CD4-positive, alpha-beta T cell treated with Interleukin-17A for 4 hours (primary cell): ENCODE measurements at regions not wholly inside any gene's neighbourhood (a gene's known extent, or its start where the extent isn't known, plus 50 kb on each side); places are given as distances from the start of the nearest gene placed in this dataset.

Experiments used
- DNase-seq: peaks from one replicate; pipeline ENCODE4 v3.0.0-alpha.2; 2020; ENCODE audit warnings: mixed read lengths

DNA sequence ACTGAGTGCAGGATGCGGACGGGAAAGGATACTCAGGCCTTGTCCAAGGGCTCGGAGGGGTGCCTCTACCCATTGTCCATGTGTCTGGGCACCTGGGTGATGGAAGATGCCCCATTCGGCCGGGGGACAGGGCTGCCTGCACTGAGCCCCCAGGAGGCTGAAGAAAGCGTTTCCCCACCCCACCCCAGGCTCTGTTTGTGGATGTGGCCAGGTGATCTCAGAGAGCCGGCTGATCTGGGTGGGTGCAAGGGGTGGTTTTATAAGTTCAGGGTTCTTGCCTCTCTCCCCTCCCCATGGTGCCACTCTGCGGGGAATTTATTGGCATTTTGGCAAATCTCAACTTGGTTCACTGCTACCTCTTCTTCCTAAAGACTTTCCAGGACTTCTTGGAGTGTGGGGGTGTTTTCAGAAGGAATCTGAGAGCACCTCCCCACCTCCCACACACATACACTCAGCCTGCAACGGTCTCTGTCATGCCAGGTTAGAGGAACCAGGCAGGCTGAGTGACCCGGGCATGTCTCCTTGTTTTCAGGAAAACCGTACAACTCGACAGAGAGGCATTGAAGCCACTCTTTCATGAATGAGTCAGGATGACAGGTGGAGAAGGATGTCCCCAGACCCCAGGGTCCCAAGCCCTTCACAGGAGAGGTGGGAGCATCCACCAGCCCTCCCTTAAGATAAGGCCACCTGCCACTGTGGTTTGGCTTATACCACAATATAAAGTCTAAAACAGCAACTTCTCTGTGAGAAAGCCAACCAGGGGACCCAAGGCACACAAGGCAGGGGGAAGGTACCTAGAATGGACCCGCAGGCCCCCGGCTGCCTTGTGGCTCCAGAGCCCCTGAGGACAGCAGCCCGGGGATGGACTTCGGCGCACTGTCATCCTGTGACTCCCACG, 174.9 kb downstream of the ETS2 start:
- no peak for DNase-seq

DNA sequence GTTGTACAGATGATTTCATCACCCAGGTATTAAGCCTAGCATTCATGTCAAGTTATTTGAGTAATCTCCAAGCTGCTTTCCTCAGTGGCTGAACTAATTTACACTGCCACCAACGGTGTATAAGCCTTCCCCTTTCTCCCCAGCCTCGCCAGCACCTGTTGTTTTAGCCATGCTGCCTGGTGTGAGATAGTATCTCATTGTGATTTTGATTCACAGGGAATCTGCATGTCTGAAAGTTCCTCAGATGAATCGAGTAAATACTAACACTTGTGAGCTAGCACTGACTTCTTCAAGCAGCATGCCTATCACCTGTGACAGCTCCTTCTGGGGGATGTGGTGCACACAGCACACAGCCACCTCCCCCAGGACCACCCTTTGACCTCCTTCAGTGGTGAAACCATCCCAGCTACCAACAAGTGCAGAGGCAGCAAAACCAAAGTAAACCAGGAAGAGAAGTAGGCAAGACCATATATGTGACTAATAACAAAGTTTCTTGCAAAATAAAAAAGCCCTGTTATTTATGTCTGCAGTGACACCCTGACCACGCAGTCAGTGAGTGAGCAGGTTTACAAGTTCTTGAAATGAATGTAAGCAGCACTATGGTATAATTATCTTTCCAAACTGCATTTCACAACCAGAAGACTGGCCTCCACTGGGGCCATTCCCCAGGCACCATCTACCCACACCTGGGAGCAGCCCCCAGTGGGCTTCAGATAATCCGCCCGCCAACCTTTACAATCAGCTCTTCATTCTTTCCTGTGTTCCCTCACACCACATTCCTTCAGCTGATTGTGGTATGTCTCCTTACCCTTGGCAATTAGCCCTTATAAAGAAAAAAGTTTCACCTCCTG, 173.8 kb downstream of the ETS2 start:
- no peak for DNase-seq

DNA sequence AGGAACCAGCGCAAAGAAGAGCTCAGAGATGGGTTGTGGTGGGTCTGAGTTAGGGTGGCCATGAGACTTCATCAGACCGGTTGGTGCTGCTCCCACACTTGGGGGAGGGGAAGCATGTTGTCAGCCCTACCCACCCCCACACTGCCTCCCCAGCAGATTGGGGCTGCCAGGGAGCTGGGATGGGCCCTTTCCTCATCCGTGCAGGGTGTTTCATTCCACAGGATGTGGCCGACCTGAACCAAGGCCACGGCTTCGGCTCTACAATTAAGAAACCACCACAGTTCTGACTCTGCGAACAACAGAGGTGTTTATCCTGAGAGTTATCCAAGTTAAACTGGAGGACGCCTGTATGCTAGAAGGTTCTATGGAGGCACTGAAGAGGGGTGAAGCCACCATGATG, 171.2 kb downstream of the ETS2 start:
- no peak for DNase-seq

DNA sequence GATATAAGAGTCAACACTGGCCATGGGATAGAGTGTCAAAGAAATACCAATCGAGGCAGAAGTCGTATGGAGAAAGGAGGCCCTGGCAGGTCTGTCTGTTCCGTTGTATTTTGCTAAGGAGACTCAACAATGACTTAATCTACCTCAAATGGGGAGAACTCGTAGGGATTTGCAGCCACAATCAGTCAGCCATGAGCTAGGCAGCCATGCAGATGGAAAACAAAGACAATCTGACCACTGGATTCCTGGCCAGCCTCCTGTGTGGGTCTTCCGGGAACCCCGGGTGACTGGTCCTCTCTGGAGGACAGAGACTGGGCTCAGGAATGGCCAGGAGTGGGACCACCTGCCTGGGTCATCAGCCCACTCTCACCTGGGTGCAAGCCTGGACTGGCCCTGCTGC, 167.8 kb downstream of the ETS2 start:
- no peak for DNase-seq

DNA sequence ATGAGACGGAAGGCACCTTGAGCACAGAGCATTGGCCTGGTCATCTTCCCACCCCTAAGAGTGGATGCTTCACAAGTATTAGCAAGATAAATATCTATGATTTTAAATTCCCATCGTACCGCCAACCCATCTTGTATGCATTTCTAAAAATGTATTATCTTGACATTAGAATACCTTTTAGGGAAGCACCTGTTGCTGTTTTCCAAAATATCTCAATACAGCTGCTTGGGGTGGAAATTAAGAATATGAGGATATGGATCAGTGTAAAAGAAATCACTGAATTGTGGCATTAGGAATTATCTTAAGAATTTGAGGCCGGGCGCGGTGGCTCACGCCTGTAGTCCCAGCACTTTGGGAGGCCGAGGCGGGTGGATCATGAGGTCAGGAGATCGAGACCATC, 166.3 kb downstream of the ETS2 start:
- DNase-seq, result no peak

DNA sequence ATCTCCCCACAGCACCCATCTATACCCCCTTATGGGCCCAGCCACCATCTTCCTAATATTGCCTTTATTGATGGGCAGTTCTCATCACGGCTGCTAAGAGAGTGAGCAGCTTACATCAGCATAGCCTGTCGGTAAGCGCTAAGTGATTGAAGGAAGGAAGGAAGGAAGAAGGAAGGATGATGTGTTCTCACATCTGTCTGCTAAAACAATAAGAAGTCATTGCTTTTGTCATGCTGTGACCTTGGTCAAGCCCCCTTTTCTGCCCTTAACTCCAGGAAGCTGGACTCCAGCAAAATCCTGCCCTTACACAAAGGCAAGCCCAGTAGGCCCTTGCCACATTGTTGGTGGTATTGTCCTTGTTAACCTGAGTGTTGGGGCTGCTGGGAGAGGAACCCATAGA, 165.0 kb downstream of the ETS2 start:
- DNase-seq, result no peak

DNA sequence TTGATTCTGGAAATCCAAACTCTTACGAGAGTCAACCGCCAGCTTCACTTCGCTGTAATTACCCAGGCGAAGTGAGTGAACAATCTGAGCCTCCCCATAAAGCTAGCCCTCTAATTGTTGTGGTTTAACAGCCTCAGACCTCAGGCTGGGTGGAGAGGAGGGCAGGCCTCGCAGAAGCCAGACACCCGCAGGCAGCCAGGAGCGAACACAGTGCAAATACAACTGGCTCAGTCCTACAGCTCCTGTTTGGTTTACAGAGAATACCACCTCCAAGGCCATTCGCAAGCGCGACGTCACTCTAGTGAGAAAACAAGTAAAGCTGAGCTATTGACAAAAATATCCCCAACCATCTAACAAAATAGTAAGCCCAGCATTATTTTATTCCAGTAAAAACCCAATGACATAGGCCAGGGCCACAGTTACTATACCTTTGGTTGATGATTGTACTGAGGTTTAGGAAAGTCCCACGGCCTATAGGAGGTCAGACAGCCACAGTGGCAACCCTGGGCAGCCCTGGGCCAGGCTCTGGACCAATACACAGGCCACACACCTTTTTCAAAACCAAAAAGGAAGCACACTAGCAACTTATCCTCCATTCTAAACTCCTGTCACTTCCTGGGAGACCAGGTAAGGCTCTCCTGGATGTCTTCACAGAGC, 163.3 kb downstream of the ETS2 start:
- DNase-seq, result no peak

DNA sequence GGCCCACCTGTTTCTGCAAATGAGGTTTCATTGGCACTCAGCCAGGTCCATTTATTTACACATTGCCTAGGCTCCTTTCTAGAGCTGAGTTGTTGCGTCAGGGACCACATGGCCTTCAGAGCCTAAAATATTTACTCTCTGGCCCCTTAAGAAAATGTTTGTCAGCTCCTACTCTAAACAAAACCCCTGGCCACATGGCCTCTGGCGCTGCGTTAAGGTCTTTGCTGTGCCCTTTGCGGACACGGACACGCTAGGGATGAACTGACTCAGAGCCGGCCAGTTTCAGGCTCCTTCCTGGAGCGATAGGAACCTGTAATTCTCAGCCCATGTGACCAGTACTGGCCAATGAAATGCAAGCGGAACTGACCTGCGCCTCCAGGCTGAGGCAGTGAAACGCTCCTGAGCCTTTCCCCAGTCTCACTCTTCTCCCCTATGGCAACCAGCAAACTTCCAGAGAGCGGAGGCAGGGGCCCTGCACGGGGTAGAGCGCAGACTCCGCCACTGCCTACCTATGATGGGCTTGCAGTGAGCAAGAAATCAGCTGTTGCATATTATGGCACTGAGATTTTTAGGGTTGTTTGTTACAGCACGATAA, 160.3 kb downstream of the ETS2 start:
- no peak for DNase-seq

DNA sequence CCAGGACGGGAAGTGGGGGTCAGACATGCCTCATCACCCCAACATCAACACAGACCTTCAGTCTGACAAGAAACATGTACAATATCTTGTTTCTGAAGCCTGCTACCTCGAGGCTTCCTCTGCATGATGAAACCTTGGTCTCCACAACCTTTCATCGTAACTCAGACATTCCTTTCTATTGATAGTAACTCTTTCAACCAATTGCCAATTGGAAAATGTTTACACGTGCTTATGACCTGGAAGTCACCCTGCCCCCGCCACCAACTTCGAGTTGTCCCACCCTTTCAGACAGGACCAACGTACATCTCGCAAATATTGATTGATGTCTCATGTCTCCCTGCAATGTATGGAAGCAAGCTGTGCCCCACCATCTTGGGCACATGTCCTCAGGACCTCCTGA, 159.5 kb downstream of the ETS2 start:
- DNase-seq, result no peak

DNA sequence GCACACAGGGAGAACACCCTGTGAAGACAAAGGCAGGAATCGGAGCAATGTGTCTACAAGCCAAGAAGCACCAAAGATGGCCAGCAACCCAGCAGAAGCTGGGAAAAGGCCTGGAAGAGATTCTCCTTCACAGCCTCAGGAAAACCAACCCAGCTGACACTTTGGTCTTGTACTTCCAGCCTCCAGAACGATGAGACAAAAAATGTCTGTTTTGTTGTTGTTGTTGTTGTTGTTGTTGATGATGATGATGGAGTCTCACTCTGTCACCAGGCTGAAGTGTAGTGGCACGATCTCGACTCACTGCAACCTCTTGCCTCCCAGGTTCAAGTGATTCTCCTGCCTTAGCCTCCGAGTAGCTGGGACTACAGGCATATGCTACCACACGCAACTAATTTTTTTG, 157.3 kb downstream of the ETS2 start:
- no peak for DNase-seq

DNA sequence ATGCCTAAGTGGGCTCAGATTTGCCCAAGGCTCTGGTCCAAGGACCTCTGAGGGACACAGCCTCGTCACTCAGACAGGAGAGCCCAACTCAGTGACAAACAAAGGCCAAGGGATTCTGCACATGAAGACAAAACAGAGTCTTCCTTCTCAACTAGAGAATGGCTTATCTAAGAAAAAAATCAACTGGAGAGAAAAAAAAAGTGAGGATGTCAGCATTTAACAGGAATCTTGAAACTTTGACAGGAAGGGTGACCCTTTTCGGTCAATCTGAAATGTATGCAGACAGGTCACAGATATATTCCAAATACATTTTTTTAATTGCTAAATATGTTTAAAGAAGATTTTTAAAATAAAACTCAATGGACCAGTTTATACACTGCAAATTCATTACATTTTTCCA, 154.5 kb downstream of the ETS2 start:
- DNase-seq, result no peak

DNA sequence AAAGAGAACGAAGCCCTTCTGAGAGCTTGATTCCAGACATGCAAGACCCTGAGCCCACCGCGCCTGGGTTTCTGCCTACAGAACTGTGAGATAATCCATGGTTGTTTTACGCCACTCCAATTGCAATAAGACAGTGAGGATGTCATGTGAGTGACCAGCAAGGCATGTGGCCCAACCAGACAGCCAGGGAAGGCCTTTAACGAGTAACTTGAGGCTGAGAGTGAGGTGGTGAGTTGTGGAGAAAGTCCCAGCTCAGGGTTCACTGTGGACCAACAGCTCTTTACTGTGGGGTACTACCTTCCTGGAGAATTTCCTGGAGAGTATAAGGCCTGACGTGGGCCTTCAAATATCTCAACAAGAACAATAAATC, 153.9 kb downstream of the ETS2 start:
- no peak for DNase-seq

DNA sequence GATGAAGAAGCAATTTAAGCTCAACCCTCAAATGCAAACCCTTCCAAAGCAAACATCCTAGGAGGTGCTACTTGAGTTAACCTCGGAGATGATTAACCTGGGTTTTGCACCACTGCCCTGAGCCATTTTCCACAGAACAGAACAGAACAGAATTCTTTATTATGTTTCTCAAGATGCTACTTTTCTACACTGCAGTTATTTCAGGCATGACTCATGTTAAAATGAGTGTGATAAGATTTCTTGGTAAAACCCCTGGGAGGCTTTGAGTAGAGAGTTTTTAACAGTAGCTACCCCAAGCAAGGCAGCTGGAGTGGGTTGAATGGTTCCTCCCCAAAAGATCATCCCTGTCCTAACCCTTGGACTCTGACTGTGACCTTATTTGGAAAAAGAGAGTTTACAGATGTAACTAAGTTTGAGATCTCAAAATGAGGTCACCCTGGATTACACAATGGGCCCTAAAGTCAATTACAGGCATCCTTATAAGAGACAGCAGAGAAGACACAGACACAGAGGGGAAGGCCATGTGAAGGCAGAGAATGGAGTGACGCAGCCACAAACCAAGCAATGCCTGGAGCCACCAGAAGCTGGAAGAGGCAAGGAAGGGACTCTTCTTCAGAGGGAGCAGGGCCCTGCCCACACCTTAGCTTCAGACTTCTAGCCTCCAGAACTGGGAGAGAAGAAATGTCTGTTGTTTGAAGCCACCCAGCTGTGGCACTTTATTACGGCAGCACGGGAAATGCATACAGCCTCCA, 153.4 kb downstream of the ETS2 start:
- no peak for DNase-seq

DNA sequence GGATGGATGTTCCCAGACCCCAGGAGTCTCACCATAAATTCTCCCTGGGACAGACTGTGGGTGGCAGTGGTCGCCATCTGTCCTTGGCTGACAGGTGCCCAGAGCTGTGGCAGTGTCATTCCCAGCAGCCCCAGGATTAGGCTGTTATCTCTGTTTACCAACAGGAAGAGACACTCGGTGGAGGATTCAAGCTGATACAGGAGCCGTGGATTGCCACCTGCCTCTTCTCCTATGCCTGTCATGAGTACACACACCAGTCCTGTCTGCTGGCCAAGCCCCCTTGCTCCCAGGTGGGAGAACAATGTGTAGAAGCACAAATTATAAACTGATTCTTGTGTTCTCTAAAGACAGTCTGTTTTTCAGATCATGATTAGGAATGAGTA, 152.6 kb downstream of the ETS2 start:
- no peak for DNase-seq

DNA sequence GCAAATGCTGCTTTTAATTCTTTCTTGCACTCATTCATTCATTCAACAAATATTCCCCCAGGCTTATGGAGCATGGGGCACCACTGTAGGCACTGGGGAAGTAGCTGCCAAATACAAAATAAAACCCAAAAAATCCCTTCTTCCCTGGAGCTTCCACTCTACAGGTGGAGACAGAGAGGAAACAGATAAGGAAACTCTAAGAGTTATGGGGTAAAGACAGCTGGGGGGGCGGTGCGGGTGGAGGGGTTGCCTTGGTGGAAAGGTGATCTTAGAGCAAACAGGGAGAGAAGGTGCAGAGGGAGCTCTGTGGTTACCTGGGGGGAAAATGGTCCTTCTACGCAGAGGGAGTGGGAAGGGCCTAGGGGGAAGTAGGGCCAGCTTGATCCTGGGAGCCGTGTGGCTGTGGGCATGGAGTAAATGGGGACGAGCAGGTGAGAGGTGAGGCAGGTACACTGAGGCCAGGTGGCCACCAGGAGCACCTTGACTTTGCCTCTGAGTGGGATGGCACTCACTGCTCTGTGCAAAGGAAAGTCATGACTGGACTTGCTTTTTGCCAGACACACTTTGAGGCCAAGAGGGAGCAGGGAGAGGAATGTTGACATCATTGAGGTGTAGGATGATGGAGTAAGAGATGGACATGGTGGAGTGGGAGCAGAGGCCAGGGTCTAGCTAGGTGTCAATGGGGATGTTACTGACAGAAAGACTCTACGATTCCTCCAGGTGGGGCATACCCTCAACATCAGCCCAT, 152.0 kb downstream of the ETS2 start:
- DNase-seq, result no peak

DNA sequence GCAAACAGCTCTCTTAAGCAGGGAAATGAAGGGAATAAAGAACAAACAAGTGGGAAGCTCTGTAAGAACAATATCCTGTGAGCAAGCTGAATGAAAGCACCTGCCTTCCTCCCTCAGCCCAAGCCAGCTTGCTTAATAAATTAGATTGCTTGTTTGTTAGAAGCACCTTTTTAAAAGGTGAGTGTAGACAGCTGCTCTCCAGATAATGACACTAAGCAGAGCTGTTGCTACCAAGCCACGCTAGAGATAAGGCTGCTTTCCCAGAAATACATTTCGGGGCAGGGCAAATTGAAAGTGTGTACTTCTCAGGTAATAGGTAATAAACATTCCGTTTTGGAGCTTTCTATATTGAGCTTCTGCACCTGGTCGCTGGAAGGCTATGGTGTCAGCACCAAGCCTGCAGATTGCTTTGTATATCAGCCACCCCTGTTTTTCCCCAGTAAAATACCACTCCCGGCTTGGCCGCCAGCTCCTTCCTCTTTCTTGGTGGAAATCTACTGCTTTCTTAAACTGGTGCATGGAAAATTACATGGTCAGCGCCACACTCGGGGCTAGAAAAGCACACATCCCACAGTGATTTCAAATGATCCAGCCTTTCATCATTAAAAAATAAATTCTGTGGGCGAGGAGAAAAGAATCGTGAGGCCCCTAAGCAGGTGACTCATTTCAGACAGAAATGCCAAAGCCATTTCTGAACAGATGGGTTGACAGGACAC, 151.3 kb downstream of the ETS2 start:
- no peak for DNase-seq

DNA sequence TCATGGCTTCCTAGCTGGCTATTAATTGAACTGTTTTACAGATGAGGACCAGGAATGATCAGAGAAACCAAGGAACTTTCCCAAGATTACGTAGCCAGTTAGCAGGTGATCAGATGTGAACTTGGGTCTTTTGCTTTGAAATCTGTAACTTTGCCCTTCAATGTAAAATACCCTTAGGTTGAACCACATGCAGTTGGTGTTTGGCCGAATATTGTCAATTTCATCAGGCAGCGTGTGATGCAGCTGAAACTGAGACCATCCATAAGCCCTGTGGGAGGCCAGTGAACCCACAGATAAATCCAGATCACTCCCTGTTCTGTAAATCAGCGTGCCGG, 150.8 kb downstream of the ETS2 start:
- DNase-seq, result no peak

DNA sequence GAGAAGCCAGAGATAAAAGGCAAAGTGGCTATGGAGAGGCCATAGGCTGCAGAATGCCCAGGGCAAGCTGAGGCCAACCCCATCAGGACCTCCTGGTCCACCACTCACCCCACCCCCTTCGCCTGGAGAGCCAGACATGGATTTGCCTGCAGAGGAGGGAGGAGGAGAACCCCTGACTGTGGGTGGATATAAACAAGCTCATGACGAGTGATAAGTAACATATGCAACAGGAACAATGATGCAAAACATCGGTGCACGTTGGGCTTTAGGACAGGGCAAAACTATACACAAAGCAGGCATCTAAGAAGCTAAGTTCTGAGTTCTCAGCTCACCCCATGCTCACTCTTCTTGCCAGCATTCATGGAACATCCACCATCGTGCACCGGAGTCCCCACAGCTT, 150.3 kb downstream of the ETS2 start:
- no peak for DNase-seq

DNA sequence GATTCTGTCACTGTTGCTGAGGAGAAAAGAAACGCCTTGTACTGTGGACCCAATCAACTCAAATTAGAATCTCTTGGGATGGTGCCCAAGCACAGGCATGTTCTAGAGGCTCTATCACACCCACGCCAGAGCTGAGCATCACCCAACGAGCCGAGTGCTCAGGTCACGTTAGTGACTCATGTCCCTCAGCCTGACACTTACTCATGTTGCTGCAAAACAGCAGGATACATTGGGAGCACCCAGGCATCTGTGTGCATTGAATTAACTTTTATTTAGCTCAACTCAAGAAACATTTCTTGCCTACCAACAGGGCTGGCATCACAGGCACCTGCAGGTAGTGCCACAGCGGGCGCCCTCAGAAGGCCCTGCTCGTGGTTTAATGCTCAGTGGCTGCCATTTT, 149.8 kb downstream of the ETS2 start:
- no peak for DNase-seq

DNA sequence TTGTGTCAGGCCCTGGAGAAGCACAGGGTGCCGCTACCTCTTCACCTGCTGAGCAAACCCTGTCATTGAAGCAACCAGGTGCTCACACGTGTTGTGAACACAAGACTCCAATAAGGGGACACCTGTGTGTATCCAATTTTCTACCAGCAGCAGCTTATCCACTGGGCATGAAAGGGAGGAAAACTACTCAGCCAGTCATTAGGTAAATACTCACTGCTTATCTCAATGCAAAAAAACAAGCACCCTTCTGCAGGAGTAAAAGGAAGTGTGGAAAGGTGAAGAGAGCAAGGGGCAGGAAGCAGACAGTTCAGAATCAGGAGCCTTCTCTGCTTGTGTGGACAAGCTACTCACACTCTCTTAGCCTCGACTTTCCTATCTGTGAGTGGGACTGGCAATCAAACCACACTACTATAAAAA, 148.9 kb downstream of the ETS2 start:
- no peak for DNase-seq

DNA sequence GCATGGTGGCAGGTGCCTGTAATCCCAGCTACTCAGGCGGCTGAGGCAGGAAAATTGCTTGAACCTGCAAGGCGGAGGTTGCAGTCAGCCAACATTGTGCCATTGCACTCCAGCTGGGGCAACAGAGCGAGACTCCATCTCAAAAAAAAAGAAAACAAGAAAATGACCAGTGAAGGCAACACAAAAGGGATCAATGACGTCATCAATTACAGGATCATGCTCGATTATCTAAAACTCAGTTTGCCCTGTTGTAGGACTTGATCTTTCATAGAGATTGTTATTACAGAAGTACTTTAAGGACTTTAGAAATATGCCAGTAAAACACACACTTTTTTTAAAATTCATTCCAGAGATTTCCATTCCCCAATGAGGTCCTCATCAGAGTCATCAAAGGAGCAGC, 147.8 kb downstream of the ETS2 start:
- no peak for DNase-seq
